ENCODE measurements at regions not wholly inside any gene's neighbourhood (a gene's known extent, or its start where the extent isn't known, plus 50 kb on each side); places are given as distances from the start of the nearest gene placed in this dataset.
"Not testable (repeated sequence)": the region's sequence is repeated elsewhere in the genome, so short reads cannot be mapped to it uniquely, and the experiment has no call there.

DNA sequence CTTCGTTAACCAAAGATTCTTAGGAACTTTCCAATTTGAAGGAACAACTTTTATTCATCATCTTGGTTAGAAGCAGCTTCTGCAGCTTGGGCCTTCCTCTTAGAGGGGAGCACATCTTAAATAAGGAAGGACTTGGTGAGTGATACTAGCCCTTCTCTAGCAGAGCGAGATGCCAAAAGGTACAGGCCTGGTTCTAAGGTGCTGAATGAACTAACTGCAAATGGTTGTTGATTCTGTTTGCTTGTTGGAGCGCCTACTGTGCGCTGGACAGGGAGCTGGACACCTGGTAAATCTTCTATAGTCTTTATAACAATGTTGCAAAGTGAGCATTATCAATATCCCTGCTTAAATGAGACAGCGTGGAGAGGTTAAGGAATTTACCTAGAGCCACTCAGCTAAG, 127.1 kb downstream of the MYCN start:
- no peak for DNase-seq (ENCODE audit: low read depth)

GRCh38 chr2:16067037-16067406, 126.7 kb downstream of the MYCN start:
- no peak for DNase-seq (ENCODE audit: low read depth)

DNA sequence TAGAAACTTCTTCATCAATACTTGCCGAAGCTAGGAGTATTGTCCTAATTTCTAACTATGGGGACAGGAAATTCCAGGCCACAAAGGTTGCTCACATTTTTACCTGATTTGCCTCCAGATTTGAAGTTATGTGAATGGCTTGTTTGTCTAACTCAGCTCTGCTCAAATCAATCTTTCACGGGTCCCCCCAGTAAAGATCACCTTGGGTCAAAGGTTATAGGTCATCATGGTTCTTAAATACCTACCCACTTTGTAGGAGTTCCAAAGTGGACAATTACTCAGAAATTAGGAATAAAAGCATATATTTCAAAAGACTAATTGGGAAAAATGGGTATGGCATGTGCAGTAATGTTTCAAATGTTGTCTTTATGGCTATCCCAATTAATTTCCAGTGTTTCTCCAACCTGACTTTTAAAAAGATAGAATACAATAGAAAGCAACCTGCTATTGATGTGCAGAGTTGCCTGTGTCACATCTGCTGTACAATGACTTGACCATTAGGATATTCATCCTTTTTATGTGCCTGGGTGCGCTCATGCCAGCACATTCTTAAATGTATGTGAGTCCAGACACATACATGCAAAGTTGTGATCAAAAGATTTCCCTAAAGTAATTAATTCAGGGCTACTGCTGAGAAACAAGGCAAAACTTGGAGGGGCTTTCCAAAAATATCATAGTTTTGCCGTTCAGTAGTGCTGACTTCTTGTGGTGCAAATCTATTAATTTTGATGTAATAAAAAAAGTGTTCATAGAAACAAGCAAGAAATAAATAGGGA, 126.1 kb downstream of the MYCN start:
- no peak for DNase-seq (ENCODE audit: low read depth)

DNA sequence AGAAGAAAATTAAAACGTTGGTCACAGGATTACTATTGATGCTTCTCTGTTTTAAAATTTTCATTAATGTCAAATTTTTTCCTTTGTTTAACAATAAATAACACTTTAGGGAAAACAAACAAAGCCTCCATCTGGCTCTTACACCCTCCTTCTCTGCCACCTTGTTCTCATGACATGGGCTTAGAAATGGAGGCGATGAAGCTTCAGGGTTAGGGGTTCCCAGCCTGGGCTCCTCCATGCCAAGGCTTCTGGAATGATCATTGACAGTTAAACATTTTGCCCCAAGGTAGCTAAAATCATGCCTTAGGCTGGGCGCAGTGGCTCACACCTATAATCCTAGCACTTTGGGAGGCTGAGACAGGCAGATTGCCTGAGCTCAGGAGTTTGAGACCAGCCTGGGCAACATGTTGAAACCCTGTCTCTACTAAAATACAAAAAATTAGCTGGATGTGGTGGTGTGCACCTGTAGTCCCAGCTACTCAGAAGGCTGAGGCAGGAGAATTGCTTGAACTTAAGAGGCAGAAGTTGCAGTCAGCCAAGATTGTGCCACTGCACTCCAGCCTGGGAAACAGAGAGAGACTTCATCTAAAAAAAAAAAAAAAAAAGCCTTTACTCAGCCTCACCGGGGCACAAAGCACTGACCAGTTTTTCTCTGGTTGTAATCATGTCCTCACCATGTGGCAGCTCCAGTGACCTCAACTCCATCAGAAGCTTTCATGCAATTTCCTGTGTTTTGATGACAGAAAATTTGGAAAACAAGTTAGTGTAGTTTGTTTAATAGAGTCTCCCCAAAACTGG, 125.1 kb downstream of the MYCN start:
- DNase-seq (ENCODE audit: low read depth): not testable (repeated sequence)

DNA sequence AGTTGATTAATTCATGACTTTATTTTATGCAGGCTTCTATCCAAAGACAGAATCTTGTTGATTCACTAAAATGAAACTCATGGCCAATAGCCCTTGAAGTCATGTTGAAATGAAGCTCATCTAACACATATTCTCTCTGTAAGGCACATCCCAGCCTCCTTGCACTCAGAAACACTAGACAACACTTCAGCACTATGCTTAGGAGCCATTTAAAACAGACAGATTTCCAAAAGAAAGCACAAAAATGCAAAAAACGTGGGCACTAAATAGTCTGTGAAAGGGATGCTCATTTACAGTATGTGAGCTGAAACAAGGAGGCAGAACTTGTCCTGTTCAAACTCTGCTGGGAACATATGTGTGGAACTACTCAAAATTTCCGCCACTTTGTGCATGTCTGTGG, 124.4 kb downstream of the MYCN start:
- DNase-seq (ENCODE audit: low read depth): no peak

DNA sequence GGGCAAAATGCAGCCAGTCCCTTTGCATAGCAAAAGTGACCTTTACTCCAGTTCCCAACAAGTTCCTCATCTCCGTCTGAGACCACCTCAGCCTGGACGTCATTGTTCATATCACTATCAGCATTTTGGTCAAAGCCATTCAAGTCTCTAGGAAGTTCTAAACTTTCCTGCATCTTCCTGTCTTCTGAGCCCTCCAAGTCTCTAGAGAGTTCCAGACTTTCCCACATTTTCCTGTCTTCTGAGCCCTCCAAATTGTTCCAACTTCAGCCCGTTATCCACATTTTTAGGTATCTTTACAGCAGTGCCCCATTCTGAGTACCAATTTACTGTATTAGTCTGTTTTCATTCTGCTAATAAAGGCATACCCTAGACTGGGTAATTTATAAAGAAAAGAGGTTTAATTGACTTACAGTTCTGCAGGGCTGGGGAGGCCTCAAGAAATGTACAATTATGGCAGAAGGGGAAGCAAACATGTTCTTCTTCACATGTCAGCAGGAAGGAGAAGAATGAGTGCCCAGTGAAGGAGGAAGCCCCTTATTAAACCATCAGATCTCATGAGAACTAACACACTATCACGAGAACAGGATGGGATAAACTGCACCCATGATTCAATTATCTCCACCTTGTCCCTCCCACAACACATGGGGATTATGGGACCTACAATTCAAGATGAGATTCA, 123.7 kb downstream of the MYCN start:
- DNase-seq (ENCODE audit: low read depth): no peak

DNA sequence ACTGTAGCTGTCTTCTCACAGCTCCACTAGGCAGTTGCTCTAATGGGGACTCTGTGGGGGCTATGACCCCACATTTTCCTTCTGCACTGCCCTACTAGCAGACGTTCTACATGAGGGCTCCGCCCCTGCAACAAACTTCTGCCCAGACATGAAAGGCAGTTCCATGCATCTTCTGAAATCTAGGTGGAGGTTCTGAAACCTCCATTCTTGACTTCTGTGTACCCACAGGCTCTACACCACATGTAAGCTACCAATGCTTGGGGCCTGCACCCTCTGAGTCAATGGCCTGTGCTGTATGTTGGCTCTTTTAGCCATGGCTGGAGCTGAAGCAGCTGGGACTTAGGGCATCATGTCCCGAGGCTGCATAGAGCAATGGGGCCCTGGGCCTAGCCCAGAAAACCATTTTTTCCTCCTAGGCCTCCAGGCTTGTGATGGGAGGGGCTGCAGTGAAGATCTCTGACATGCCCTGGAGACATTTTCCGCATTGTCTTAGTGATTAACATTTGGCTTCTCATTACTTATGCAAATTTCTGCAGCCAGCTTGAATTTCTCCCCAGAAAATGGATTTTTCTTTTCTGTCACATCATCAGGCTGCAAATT, 123.0 kb downstream of the MYCN start:
- no peak for DNase-seq (ENCODE audit: low read depth)

DNA sequence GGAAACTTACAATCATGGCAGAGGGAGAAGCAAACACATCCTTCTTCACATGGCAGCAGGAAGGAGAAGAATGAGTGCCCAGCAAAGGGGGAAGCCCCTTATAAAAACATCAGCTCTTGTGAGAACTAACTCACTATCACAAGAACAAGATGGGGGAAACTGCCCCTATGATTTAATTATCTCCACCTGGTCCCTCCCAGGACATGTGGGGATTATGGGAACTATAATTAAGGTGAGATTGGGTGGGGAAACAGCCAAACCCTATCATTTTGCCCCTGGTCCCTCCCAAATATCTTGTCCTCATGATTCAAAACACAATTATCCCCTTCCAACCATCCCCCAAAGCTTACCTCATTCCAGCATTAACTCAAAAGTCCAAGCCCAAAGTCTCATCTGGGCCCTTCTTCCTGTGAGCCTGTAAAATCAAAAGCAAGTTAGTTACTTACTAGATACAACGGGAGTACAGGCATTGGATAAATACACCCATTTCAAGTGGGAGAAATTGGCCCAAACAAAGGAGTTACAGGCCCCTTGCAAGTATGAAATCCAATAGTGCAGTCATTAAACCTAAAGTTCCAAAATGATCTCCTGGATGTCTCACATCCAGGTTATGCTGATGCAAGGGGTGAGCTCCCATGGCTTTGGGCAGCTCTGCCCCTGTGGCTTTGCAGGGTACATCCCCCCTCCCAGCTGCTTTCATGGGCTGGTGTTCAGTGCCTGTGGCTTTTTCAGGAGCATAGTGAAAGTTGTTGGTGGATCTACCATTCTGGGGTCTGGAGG, 122.3 kb downstream of the MYCN start:
- DNase-seq (ENCODE audit: low read depth): no peak

DNA sequence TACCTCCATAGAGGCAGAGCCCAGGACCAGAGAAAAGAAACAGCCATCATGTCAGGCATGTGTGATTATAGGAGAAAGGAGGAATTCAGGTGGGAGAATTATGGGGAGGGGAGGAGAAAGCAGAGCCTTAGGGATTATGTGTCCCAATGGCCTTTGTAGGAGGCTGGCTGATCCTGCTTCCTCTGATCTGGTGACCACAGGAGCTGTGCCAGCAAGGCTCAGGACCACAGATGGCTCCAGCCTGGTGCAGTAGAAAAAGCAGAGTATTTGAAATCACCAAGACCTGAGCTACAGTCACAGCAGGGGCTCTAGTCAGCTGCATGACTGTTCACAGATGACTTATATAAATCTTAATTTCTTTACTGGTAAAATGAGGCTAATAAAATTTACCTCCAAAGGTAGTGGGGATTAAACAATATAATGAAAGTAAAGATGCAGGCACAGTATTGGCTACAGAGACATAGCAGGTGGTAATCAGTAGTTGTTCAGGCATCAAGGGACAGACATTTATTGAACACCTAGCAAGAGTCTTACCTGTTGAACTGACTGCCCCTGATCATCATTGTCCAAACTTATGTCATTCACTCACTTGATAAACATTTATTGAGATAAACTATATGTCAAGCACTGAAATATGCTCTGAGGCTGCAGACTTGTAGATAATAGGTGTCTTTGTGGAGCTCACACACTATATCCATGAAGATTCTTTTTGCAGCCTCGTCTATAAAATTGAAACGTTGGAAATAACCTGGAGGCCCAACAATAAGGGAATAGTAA, 121.3 kb downstream of the MYCN start:
- DNase-seq (ENCODE audit: low read depth): no peak

- no peak for DNase-seq (ENCODE audit: low read depth)
These were observed 120.6 kb downstream of the MYCN start for GRCh38 chr2:16060936-16061338.

GRCh38 chr2:16060125-16060935, 120.0 kb downstream of the MYCN start:
- no peak for DNase-seq (ENCODE audit: low read depth)

DNA sequence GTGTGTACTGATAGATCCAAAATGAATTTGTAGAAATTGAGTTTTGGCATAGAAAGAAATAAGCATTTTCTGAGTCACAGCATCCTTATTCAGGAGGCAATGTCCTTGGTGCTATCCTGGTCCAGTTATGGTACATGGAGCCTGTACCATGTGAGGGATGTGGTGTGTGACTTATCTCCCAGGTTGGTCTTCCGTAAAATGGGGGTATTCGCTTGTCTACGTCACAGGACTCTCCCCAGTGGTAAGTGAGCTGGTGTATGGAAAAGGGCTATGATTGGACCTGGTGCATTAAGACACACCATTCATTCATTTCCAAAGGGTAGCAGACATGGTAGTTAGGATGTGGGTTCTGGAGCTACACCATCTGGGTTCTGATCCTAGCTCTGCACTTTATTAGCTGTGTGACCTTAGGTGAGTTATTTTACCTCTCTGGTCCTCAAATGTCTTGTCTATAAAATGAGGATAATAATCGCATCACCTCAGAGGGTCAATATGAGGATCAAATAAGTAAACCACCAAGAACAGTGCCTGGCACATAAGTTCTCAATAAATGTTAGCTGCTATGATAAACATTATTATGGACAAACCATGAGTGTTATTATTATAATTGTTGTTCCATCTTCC, 119.2 kb downstream of the MYCN start:
- DNase-seq (ENCODE audit: low read depth): no peak

GRCh38 chr2:16058747-16059358, 118.5 kb downstream of the MYCN start:
- DNase-seq (ENCODE audit: low read depth): no peak

- DNase-seq (ENCODE audit: low read depth): no peak
These were observed 117.9 kb downstream of the MYCN start for GRCh38 chr2:16058256-16058655.

GRCh38 chr2:16057661-16058060, 117.3 kb downstream of the MYCN start:
- DNase-seq (ENCODE audit: low read depth): no peak

DNA sequence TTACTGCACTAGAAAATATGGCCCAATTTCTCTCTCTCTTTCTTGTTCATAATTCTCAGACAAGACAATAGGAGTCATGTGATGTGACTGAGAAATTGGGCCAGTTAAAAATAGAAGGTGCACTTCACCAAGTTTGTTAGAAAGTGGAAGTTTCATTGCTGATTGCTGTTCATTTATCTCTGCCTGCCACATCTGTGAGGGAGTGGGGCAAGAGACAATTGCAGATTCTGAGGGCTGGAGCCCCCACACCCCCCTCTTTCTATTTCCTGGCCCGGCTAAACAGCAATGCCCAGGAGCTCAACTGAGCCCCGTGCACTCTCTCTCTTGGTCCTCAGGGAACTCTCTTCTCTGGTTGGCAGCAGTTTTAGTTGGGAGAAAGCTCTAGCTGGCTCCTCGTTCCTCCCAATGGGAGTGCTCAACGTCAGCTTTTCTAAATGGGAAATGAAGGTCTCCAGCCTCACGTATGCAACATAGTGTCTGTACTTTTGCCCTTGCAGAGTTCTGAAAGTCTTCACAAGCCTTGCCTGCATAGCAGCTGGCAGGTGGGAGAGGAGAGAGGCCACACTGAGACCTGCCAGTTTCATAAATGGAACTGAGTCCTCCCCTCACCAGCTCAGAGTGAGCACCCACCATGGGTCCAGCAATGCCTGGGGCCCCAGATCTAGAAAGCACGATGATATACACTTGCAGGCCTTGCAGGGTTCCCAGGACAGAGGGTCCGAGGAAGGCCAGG, 115.7 kb downstream of the MYCN start:
- DNase-seq (ENCODE audit: low read depth): no peak

GRCh38 chr2:16053437-16054257, 113.3 kb downstream of the MYCN start:
- DNase-seq (ENCODE audit: low read depth): no peak

Data from fibroblast of gingiva (primary cell).